ENCODE measurements at regions not wholly inside any gene's neighbourhood (a gene's known extent, or its start where the extent isn't known, plus 50 kb on each side); places are given as distances from the start of the nearest gene placed in this dataset.

DNA sequence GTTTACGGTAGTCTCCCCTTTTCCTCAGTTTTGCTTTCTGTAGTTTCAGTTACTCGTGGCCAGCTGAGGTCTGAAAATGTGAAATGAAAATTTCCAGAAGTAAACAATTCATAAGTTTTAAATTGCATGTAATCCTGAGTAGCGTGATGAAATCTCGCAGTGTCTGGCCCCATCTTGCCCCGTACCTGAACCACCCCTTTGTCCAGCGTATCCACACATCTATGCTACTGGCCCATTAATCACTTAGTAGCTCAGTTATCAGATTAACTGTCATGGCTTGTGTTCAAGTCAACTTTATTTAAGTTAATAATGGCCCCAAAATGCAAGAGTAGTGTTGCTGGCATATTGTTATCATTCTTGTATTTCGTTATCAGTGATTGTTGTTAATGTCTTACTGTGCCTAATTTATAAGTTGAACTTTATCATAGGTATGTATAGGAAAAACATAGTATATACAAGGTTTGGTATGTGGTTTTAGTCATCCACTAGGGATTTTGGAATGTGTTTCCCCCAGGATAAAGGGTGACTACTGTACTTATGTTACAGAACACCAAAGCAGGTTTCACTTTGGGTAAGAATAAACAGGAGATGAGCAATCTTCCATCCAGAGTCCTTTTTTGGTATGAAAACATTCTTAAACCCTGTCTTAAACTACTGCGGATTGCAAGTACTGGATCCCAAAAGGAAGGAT is 118.4 kb upstream of the KCNN2 start:
- DNase-seq (ENCODE audit: low read depth) = peak; percentile 7

- no peak for DNase-seq (ENCODE audit: low read depth)
Observed at GRCh38 chr5:114243972-114244317, 117.9 kb upstream of the KCNN2 start.

DNA sequence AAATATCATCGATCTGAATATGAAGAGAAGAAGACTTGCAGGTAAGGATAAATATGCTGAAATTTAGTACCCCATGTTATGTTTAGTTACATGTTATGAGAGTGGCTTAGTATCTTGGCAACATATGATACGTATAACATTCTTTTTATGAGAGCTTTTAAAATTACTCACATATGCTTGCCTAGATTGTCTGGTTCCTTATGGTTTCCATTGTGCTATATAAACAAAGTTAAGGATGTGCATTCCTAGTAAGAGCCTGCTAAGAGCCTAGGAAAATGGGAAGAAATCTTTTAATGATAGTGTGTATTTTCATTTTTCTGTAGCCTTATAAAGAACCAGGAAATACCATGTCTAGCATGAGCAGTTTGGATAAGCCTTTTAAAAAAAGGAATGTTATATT is 112.0 kb upstream of the KCNN2 start:
- DNase-seq (ENCODE audit: low read depth) = no peak

- DNase-seq (ENCODE audit: low read depth) = no peak
Observed at GRCh38 chr5:114250536-114250935, 111.3 kb upstream of the KCNN2 start.

GRCh38 chr5:114252226-114252625 is 109.6 kb upstream of the KCNN2 start:
- DNase-seq (ENCODE audit: low read depth) = no peak

GRCh38 chr5:114255260-114255659 is 106.6 kb upstream of the KCNN2 start:
- no peak for DNase-seq (ENCODE audit: low read depth)

- no peak for DNase-seq (ENCODE audit: low read depth)
Observed at GRCh38 chr5:114261989-114262388, 99.9 kb upstream of the KCNN2 start.

- no peak for DNase-seq (ENCODE audit: low read depth)
Observed at GRCh38 chr5:114265432-114266060, 96.3 kb upstream of the KCNN2 start.

DNA sequence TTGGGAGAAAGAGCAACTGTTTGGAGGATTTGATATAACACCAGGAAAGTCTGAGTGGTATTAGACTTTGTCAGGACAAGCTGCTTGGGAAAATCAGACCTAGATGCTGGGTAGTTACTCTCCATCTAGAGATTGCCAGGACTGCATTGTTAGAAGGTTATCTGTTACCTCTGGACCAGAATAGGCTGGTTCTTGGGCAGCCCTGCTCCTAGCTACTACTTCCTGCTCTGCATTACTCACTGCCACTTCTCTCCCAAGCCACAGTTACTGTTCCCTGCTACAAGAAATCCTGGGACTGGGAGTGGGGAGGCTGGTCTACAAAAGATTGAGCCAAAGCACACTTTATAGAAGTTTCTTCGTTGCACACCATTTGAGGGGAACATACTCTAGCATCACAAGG is 95.5 kb upstream of the KCNN2 start:
- no peak for DNase-seq (ENCODE audit: low read depth)

DNA sequence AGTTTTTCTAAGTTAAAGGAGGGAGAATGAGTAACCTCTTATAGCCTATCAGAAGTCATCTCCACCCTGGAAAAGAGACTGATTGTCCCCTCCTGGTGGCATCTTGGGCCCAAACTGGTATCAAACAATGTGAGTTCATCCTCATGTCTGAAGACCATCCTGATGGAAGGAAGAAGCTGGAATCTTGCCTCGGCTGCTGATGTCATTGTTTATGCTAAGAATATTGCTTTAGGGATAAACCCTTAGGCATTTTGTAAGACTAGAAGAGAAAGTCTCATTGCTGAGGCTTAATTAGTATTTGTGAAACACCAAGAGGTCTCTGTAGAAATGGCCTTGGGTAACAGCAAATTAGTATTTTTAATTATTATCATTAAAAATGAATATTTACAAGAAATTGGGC is 65.7 kb upstream of the KCNN2 start:
- no peak for DNase-seq (ENCODE audit: low read depth)

- DNase-seq (ENCODE audit: low read depth) = no peak
Observed at GRCh38 chr5:114297915-114298314, 64.0 kb upstream of the KCNN2 start.

- DNase-seq (ENCODE audit: low read depth) = no peak
Observed at GRCh38 chr5:114305402-114306207, 56.3 kb upstream of the KCNN2 start.

GRCh38 chr5:114308017-114308416 is 53.9 kb upstream of the KCNN2 start:
- DNase-seq (ENCODE audit: low read depth) = no peak

DNA sequence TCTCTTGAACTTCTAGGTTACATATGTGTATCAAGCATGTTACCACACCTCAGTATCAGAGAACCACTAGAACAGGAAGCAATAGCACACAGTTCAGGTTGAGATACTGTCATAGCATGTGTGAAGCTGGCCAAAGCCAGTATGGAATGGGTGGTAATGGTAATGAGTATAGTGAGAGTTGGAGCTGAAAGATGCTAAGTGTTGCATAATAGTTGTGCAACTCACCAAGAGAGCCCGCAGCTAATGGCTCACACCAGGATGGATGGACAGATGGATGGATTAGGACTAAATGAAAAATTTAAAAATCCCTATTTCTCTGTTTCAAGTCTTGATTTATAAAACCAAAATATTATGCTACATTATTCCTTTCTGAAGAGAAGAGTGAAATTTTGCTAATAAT is 53.4 kb upstream of the KCNN2 start:
- no peak for DNase-seq (ENCODE audit: low read depth)

DNA sequence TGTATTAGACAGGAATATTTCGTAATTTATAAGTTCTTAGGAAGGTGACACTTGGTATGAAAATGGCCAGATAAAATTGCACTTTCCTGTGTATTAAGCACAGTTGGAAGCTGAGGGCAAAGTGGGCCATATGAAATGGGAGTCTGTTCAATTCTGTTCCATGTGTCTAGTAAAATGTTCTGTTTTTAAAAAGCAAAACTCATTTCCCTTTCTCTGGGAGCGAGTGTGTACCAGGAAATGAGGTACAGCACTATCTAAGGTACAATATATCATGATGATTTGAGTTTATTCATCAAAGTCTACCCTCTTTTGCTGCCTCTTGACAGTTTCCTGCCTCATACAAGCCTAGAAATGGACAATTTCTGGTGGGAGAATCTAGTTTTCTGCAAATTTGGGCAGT is 51.2 kb upstream of the KCNN2 start:
- no peak for DNase-seq (ENCODE audit: low read depth)

GRCh38 chr5:114311281-114311680 is 50.6 kb upstream of the KCNN2 start:
- no peak for DNase-seq (ENCODE audit: low read depth)

DNA sequence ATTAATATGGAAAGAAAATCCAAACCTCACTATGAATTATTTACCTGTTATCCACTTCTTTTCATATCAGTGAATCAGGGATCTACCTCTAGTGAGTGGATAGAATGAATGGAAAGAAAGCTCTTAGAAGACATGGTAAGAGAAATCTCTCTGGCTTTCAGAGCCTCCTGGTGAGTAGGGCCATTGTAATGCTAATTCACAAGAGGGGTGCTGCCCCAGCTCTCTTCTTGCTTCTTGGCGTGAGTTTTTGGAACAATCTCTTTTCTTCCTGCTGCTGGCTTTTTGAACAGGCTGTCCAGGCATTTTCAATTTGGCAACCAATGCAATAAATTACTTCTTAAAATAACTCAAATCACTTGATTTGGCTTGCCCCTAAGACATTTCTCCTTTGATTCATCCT is 49.9 kb upstream of the KCNN2 start:
- no peak for DNase-seq (ENCODE audit: low read depth)

Measured in LHCN-M2 (cell line).